GM21619 (cell line): ENCODE measurements at regions not wholly inside any gene's neighbourhood (a gene's known extent, or its start where the extent isn't known, plus 50 kb on each side); places are given as distances from the start of the nearest gene placed in this dataset.

Experiments
- ATAC-seq: cut with Tn5 transposase; IDR thresholded peaks from one replicate; pipeline ENCODE4 v1.9.1; 2021; ENCODE audit not compliant: unreplicated experiment

- peak; percentile 84 for ATAC-seq
These were observed 132.2 kb downstream of the OGFRL1 start for GRCh38 chr6:71420693-71421328.

GRCh38 chr6:71421611-71422010 lies 133.0 kb downstream of the OGFRL1 start:
- ATAC-seq = no peak

- ATAC-seq = no peak
These were observed 141.4 kb downstream of the OGFRL1 start for GRCh38 chr6:71430018-71430417.

- ATAC-seq = no peak
These were observed 144.8 kb downstream of the OGFRL1 start for GRCh38 chr6:71433441-71433840.

GRCh38 chr6:71444222-71444621 lies 155.6 kb downstream of the OGFRL1 start:
- no peak for ATAC-seq

- ATAC-seq = no peak
These were observed 157.4 kb downstream of the OGFRL1 start for GRCh38 chr6:71446057-71446456.

- ATAC-seq = no peak
These were observed 157.9 kb downstream of the OGFRL1 start for GRCh38 chr6:71446470-71446869.

- no peak for ATAC-seq
These were observed 164.2 kb downstream of the OGFRL1 start for GRCh38 chr6:71452697-71453370.

GRCh38 chr6:71453371-71453706 lies 164.7 kb downstream of the OGFRL1 start:
- no peak for ATAC-seq

- no peak for ATAC-seq
These were observed 165.4 kb downstream of the OGFRL1 start for GRCh38 chr6:71454056-71454455.

- no peak for ATAC-seq
These were observed 169.3 kb downstream of the OGFRL1 start for GRCh38 chr6:71457929-71458328.

GRCh38 chr6:71459162-71459561 lies 170.6 kb downstream of the OGFRL1 start:
- no peak for ATAC-seq

GRCh38 chr6:71460933-71461332 lies 172.3 kb downstream of the OGFRL1 start:
- ATAC-seq = no peak

GRCh38 chr6:71463061-71463460 lies 174.4 kb downstream of the OGFRL1 start:
- no peak for ATAC-seq

GRCh38 chr6:71465096-71465495 lies 176.5 kb downstream of the OGFRL1 start:
- no peak for ATAC-seq

GRCh38 chr6:71466362-71466761 lies 177.8 kb downstream of the OGFRL1 start:
- ATAC-seq = no peak

GRCh38 chr6:71468038-71468437 lies 179.4 kb downstream of the OGFRL1 start:
- no peak for ATAC-seq

GRCh38 chr6:71468841-71469700 lies 180.5 kb downstream of the OGFRL1 start:
- ATAC-seq = no peak

GRCh38 chr6:71471718-71472117 lies 183.1 kb downstream of the OGFRL1 start:
- ATAC-seq = no peak

- no peak for ATAC-seq
These were observed 185.3 kb downstream of the OGFRL1 start for GRCh38 chr6:71473926-71474325.

GRCh38 chr6:71474942-71475341 lies 186.3 kb downstream of the OGFRL1 start:
- no peak for ATAC-seq

GRCh38 chr6:71476371-71476770 lies 187.8 kb downstream of the OGFRL1 start:
- ATAC-seq = no peak
